ENCODE measurements at regions not wholly inside any gene's neighbourhood (a gene's known extent, or its start where the extent isn't known, plus 50 kb on each side); places are given as distances from the start of the nearest gene placed in this dataset.
A peak's percentile ranks its signal among the peaks of the same experiment; 100 is the strongest.

- no peak for DNase-seq (ENCODE audit: low spot score)
- intact Hi-C loops (cut with DNase I) = no loop called here
Observed at GRCh38 chr1:50305808-50306207, 117.4 kb downstream of the DMRTA2 start.

GRCh38 chr1:50300297-50300696 is 122.9 kb downstream of the DMRTA2 start:
- intact Hi-C loops (cut with DNase I) = no loop called here
- DNase-seq (ENCODE audit: low spot score) = no peak

- intact Hi-C loops (cut with DNase I) = no loop called here
- no peak for DNase-seq (ENCODE audit: low spot score)
Observed at GRCh38 chr1:50295566-50295965, 127.7 kb downstream of the DMRTA2 start.

- intact Hi-C loops (cut with DNase I) = no loop called here
- DNase-seq (ENCODE audit: low spot score) = no peak
Observed at GRCh38 chr1:50292276-50292675, 131.0 kb downstream of the DMRTA2 start.

- intact Hi-C loops (cut with DNase I) = no loop called here
- no peak for DNase-seq (ENCODE audit: low spot score)
Observed at GRCh38 chr1:50289495-50289894, 133.7 kb downstream of the DMRTA2 start.

- no peak for DNase-seq (ENCODE audit: low spot score)
- intact Hi-C loops (cut with DNase I) = no loop called here
Observed at GRCh38 chr1:50285994-50286393, 137.2 kb downstream of the DMRTA2 start.

GRCh38 chr1:50279622-50280330 is 143.5 kb downstream of the DMRTA2 start:
- intact Hi-C loops (cut with DNase I) = no loop called here
- DNase-seq (ENCODE audit: low spot score) = no peak

- DNase-seq (ENCODE audit: low spot score) = no peak
- intact Hi-C loops (cut with DNase I) = no loop called here
Observed at GRCh38 chr1:50278961-50279360, 144.3 kb downstream of the DMRTA2 start.

- no peak for DNase-seq (ENCODE audit: low spot score)
- intact Hi-C loops (cut with DNase I) = no loop called here
Observed at GRCh38 chr1:50278410-50278809, 144.8 kb downstream of the DMRTA2 start.

GRCh38 chr1:50275566-50275965 is 147.7 kb downstream of the DMRTA2 start:
- intact Hi-C loops (cut with DNase I) = no loop called here
- DNase-seq (ENCODE audit: low spot score) = peak; percentile 4

GRCh38 chr1:50272912-50273311 is 150.3 kb downstream of the DMRTA2 start:
- peak; percentile 63 for DNase-seq (ENCODE audit: low spot score)
- intact Hi-C loops (cut with DNase I) = no loop called here

- DNase-seq (ENCODE audit: low spot score) = peak; percentile 50
- intact Hi-C loops (cut with DNase I) = no loop called here
Observed at GRCh38 chr1:50271968-50272578, 151.2 kb downstream of the DMRTA2 start.

GRCh38 chr1:50271337-50271736 is 151.9 kb downstream of the DMRTA2 start:
- DNase-seq (ENCODE audit: low spot score) = no peak

GRCh38 chr1:50270926-50271325 is 152.3 kb downstream of the DMRTA2 start:
- intact Hi-C loops (cut with DNase I) = no loop called here
- DNase-seq (ENCODE audit: low spot score) = no peak

More at GRCh38 chr1:50271337-50271736, 151.9 kb downstream of the DMRTA2 start:
- intact Hi-C loops (cut with DNase I) = no loop called here

GRCh38 chr1:50268049-50268448 is 155.2 kb downstream of the DMRTA2 start:
- intact Hi-C loops (cut with DNase I) = no loop called here
- no peak for DNase-seq (ENCODE audit: low spot score)

GRCh38 chr1:50266509-50266908 is 156.7 kb downstream of the DMRTA2 start:
- intact Hi-C loops (cut with DNase I) = no loop called here
- DNase-seq (ENCODE audit: low spot score) = no peak

- DNase-seq (ENCODE audit: low spot score) = no peak
- intact Hi-C loops (cut with DNase I) = no loop called here
Observed at GRCh38 chr1:50265790-50266314, 157.1 kb downstream of the ELAVL4 start.

- DNase-seq (ENCODE audit: low spot score) = no peak
- intact Hi-C loops (cut with DNase I) = no loop called here
Observed at GRCh38 chr1:50264590-50264989, 155.9 kb downstream of the ELAVL4 start.

GRCh38 chr1:50262436-50262835 is 153.7 kb downstream of the ELAVL4 start:
- DNase-seq (ENCODE audit: low spot score) = no peak
- intact Hi-C loops (cut with DNase I) = no loop called here

GRCh38 chr1:50261951-50262350 is 153.2 kb downstream of the ELAVL4 start:
- DNase-seq (ENCODE audit: low spot score) = no peak
- intact Hi-C loops (cut with DNase I) = no loop called here

GRCh38 chr1:50257940-50258685 is 149.4 kb downstream of the ELAVL4 start:
- intact Hi-C loops (cut with DNase I) = no loop called here
- no peak for DNase-seq (ENCODE audit: low spot score)

Measured in cardiac septum (tissue), 1 donor.